H1 (cell line): ENCODE measurements at regions not wholly inside any gene's neighbourhood (a gene's known extent, or its start where the extent isn't known, plus 50 kb on each side); places are given as distances from the start of the nearest gene placed in this dataset.

Experiments
- CTCF ChIA-PET: fragments of 300-600 bp; sonication (Branson Sonifier 250); formaldehyde crosslinking; loops from one replicate; lab custom pipeline; 2021; ENCODE audit not compliant: partially characterized antibody; lab: Charles Lee
- POLR2A ChIA-PET: fragments of 300-600 bp; sonication (Branson Sonifier 250); formaldehyde crosslinking; loops from one replicate; lab custom pipeline; 2021; ENCODE audit warnings: inconsistent platforms; ENCODE audit not compliant: partially characterized antibody; lab: Charles Lee
- DNase-seq, 2 experiments: peaks; one replicate each; pipeline versions ENCODE4 v3.0.0 to v3.0.0-alpha.2; 2010 to 2022; ENCODE audit warnings: low spot score in 2 of 2, low read depth in 1 of 2, mixed read lengths in 1 of 2
- FAIRE-seq: peaks from 2 replicates; lab custom pipeline; 2011; peaks lifted over from hg19 to GRCh38; lab: Jason Lieb, UNC
- H2AFZ ChIP-seq: 2 replicates; pipeline ENCODE4 v1.8.1; 2012; ENCODE audit warnings: low read length, inconsistent platforms
- H2AK5ac ChIP-seq: 2 replicates; pipeline ENCODE4 v1.6.1; 2013; ENCODE audit warnings: low read depth, low read length
- H2BK120ac ChIP-seq: replicated peaks from 2 replicates; pipeline ENCODE3; 2013; ENCODE audit warnings: low read depth, low read length, inconsistent platforms
- H2BK12ac ChIP-seq: 2 replicates; pipeline ENCODE4 v1.6.1; 2013; ENCODE audit warnings: low read depth, low read length
- H2BK15ac ChIP-seq: 2 replicates; pipeline ENCODE4 v1.6.1; 2013; ENCODE audit warnings: low read length
- H2BK20ac ChIP-seq: 2 replicates; pipeline ENCODE4 v1.6.1; 2013; ENCODE audit warnings: low read length
- H2BK5ac ChIP-seq: 2 replicates; pipeline ENCODE4 v1.6.1; 2013; ENCODE audit warnings: low read depth, low read length
- H3K14ac ChIP-seq: 2 replicates; pipeline ENCODE4 v1.6.1; 2013; ENCODE audit warnings: inconsistent platforms; ENCODE audit not compliant: insufficient read length
- H3K18ac ChIP-seq: 2 replicates; pipeline ENCODE4 v1.6.1; 2013; ENCODE audit warnings: low read length; ENCODE audit errors: extremely low read depth
- H3K23ac ChIP-seq: 2 replicates; pipeline ENCODE4 v1.6.1; 2013; ENCODE audit warnings: inconsistent platforms; ENCODE audit not compliant: insufficient read length
- H3K23me2 ChIP-seq: 2 replicates; pipeline ENCODE4 v1.6.1; 2013; ENCODE audit warnings: low read depth, low read length
- H3K27ac ChIP-seq: 2 replicates; pipeline ENCODE4 v1.6.1; 2011; ENCODE audit warnings: low read depth, low read length, inconsistent platforms
- H3K27me3 ChIP-seq, 4 experiments: replicated peaks in 1 of 4; 1 replicate in 1 of 4; 2 replicates in 3 of 4; pipeline versions ENCODE4 v1.6.1 to v1.8.1; 2011 to 2013; ENCODE audit warnings: low read length in 3 of 4, mild to moderate bottlenecking in 3 of 4, inconsistent platforms in 2 of 4, mixed read lengths in 2 of 4, moderate library complexity in 1 of 4; ENCODE audit not compliant: control insufficient read depth in 3 of 4, insufficient read depth in 3 of 4; ENCODE audit errors: extremely low read depth in 1 of 4
- H3K36me3 ChIP-seq, 4 experiments: 2 replicates each; pipeline versions ENCODE4 v1.6.1 to v1.8.1; 2011 to 2013; ENCODE audit warnings: mild to moderate bottlenecking in 4 of 4, low read length in 3 of 4, moderate library complexity in 2 of 4, control low read depth in 1 of 4, inconsistent platforms in 1 of 4; ENCODE audit not compliant: insufficient read depth in 4 of 4, control insufficient read depth in 2 of 4
- H3K4ac ChIP-seq: replicated peaks from 2 replicates; pipeline ENCODE3; 2013; ENCODE audit warnings: low read length, low read depth, mixed read lengths, inconsistent platforms; ENCODE audit not compliant: insufficient read length
- H3K4me1 ChIP-seq, 4 experiments: replicated peaks in 1 of 4; 1 replicate in 1 of 4; 2 replicates in 3 of 4; pipeline versions ENCODE4 v1.6.1 to v1.8.1; 2011 to 2013; ENCODE audit warnings: low read length in 3 of 4, inconsistent platforms in 2 of 4, mixed read lengths in 1 of 4; ENCODE audit not compliant: insufficient read depth in 4 of 4, control insufficient read depth in 3 of 4
- H3K4me2 ChIP-seq, 2 experiments: 2 replicates each; pipeline versions ENCODE4 v1.6.1 to v1.8.1; 2011 to 2013; ENCODE audit warnings: low read depth in 2 of 2, low read length in 2 of 2, control low read depth in 1 of 2, inconsistent platforms in 1 of 2, mild to moderate bottlenecking in 1 of 2; ENCODE audit not compliant: insufficient read depth in 1 of 2
- H3K4me3 ChIP-seq, 4 experiments: fragments of 200-600, 300-600 bp in 1 of 4; sonication (generic), shearing (Covaris generic), sonication (Bioruptor Twin) in 1 of 4; 2 replicates each; pipeline versions ENCODE4 v1.5.1 to v1.8.1; 2011 to 2016; ENCODE audit warnings: low read length in 4 of 4, low read depth in 3 of 4, control low read depth in 2 of 4, inconsistent platforms in 2 of 4, mild to moderate bottlenecking in 2 of 4, mixed read lengths in 1 of 4, moderate library complexity in 1 of 4; ENCODE audit not compliant: insufficient read depth in 2 of 4; ENCODE audit errors: extremely low read depth in 1 of 4
- H3K56ac ChIP-seq: replicated peaks from 2 replicates; pipeline ENCODE3; 2013; ENCODE audit warnings: low read depth, mild to moderate bottlenecking, mixed read lengths, low read length, inconsistent platforms; ENCODE audit not compliant: insufficient read length
- H3K79me1 ChIP-seq: 2 replicates; pipeline ENCODE4 v1.6.1; 2013; ENCODE audit warnings: low read depth, low read length, control low read depth
- H3K79me2 ChIP-seq, 2 experiments: 2 replicates each; pipeline versions ENCODE4 v1.6.1 to v1.8.1; 2012 to 2013; ENCODE audit warnings: low read length in 2 of 2, mild to moderate bottlenecking in 2 of 2, inconsistent platforms in 1 of 2; ENCODE audit not compliant: insufficient read depth in 2 of 2, control insufficient read depth in 1 of 2
- H3K9ac ChIP-seq, 4 experiments: replicated peaks in 1 of 4; 1 replicate in 1 of 4; 2 replicates in 3 of 4; pipeline versions ENCODE4 v1.6.1 to v1.8.1; 2011 to 2013; ENCODE audit warnings: low read depth in 3 of 4, low read length in 3 of 4, control low read depth in 2 of 4, mild to moderate bottlenecking in 2 of 4, moderate library complexity in 2 of 4, inconsistent platforms in 1 of 4; ENCODE audit errors: extremely low read depth in 1 of 4
- H3K9me3 ChIP-seq, 2 experiments: 2 replicates each; pipeline versions ENCODE4 v1.6.1 to v1.8.1; 2012 to 2013; ENCODE audit warnings: mild to moderate bottlenecking in 2 of 2, moderate library complexity in 2 of 2, control low read depth in 1 of 2, inconsistent platforms in 1 of 2, low read depth in 1 of 2, low read length in 1 of 2, mixed read lengths in 1 of 2; ENCODE audit not compliant: insufficient read depth in 2 of 2
- H4K20me1 ChIP-seq, 2 experiments: replicated peaks in 1 of 2; 2 replicates each; pipeline versions ENCODE3 to v1.8.1; 2011 to 2013; ENCODE audit warnings: inconsistent platforms in 2 of 2, low read length in 2 of 2, mild to moderate bottlenecking in 1 of 2; ENCODE audit not compliant: insufficient read depth in 2 of 2, control insufficient read depth in 1 of 2
- H4K5ac ChIP-seq: 2 replicates; pipeline ENCODE4 v1.6.1; 2013; ENCODE audit warnings: low read length, low read depth, mixed read lengths, inconsistent platforms; ENCODE audit not compliant: insufficient read length
- H4K8ac ChIP-seq: 2 replicates; pipeline ENCODE4 v1.8.0; 2013; ENCODE audit warnings: mild to moderate bottlenecking, moderate library complexity, low read length, inconsistent platforms; ENCODE audit not compliant: insufficient read depth; ENCODE audit errors: extremely low read depth
- H4K91ac ChIP-seq: replicated peaks from 2 replicates; pipeline ENCODE3; 2013; ENCODE audit warnings: low read length, mixed read lengths, inconsistent platforms; ENCODE audit not compliant: insufficient read length
- CBX8 ChIP-seq: fragments of 300-800, 300-1000 bp; sonication (generic); IDR thresholded peaks from 2 replicates; pipeline ENCODE4 v1.7.1; 2016; ENCODE audit warnings: low read depth, low read length, borderline replicate concordance
- CTCF ChIP-seq, 3 experiments: IDR thresholded peaks; 1 replicate in 2 of 3; 2 replicates in 1 of 3; pipeline versions ENCODE4 v1.5.1 to v1.6.1; 2011; ENCODE audit warnings: low read length in 3 of 3, mild to moderate bottlenecking in 3 of 3, inconsistent platforms in 2 of 3, low read depth in 1 of 3, moderate library complexity in 1 of 3; ENCODE audit not compliant: insufficient read depth in 1 of 3; ENCODE audit errors: control extremely low read depth in 1 of 3
- RAD21 ChIP-seq, 2 experiments: IDR thresholded peaks in 1 of 2; conservative IDR thresholded peaks in 1 of 2; 2 replicates each; pipeline ENCODE4 v1.6.1; 2011; ENCODE audit warnings: low read depth in 2 of 2, low read length in 2 of 2, improper control_type of control experiment in 1 of 2, inconsistent platforms in 1 of 2, mild to moderate bottlenecking in 1 of 2, moderate library complexity in 1 of 2
- RXRA ChIP-seq: IDR thresholded peaks from 2 replicates; pipeline ENCODE4 v1.6.1; 2011; ENCODE audit warnings: low read depth, mild to moderate bottlenecking, low read length, moderate library complexity; ENCODE audit not compliant: insufficient read depth
- SIRT6 ChIP-seq: IDR thresholded peaks from one replicate; pipeline ENCODE4 v1.7.1; 2012; ENCODE audit warnings: low read length, inconsistent platforms
- TCF12 ChIP-seq: IDR thresholded peaks from 2 replicates; pipeline ENCODE4 v1.6.1; 2011; ENCODE audit warnings: low read depth, mild to moderate bottlenecking, low read length
- WGBS, 2 experiments: shearing (Covaris generic) in 1 of 2; methylation state at CpG; one replicate each; pipeline versions ENCODE4 v1.1.6 to v1.1.7; 2013 to 2015; ENCODE audit warnings: low lambda C conversion rate in 2 of 2, mixed read lengths in 2 of 2, inconsistent platforms in 1 of 2, low coverage in 1 of 2, missing lambda C conversion rate in 1 of 2; ENCODE audit not compliant: insufficient replicate concordance in 2 of 2, insufficient coverage in 1 of 2, insufficient read length in 1 of 2; ENCODE audit errors: extremely low coverage in 1 of 2, missing lambda C conversion rate in 1 of 2; 5-methylcytosine and 5-hydroxymethylcytosine counted together

GRCh38 chr12:14238221-14238792, 127.2 kb upstream of the ATF7IP start:
- H4K20me1 ChIP-seq: no peaks in the 10 kb centered on the region
- no peaks in the 10 kb centered on the region for H3K36me3 ChIP-seq
- no peak overlapping the region for H3K27ac ChIP-seq
- H2BK15ac ChIP-seq: 0 out of 2 replicates have a peak overlapping the region, but pooled peaks have one; percentile 21
- H2AK5ac ChIP-seq: no peak overlapping the region
- FAIRE-seq (peak; percentile 13), DNase-seq (no peak)
- no peak overlapping the region for H3K4me2 ChIP-seq
- H3K56ac ChIP-seq: no peak overlapping the region
- H3K4ac ChIP-seq: no peak overlapping the region
- H3K79me2 ChIP-seq: no peaks in the 10 kb centered on the region
- 70% methylated on average over 8 of the region's 8 CpGs; no CpG with 5 or more reads in 1 of the 2 experiments for WGBS, 2 experiments
- no peak overlapping the region for H4K5ac ChIP-seq
- no peak overlapping the region for H3K23ac ChIP-seq
- no peak overlapping the region for H2BK12ac ChIP-seq
- no peak overlapping the region for H4K91ac ChIP-seq
- H3K79me1 ChIP-seq: no peaks in the 10 kb centered on the region
- no peak overlapping the region for H2AFZ ChIP-seq
- no peak overlapping the region for H2BK20ac ChIP-seq
- H3K18ac ChIP-seq: no peak overlapping the region
- H3K4me3 ChIP-seq: no peak overlapping the region
- H3K9ac ChIP-seq: no peak overlapping the region
- H3K14ac ChIP-seq: no peak overlapping the region
- H2BK5ac ChIP-seq: no peak overlapping the region
- POLR2A ChIA-PET: interaction anchor here (0.8 to 3.0 kb wide), 7 partner anchors 13 to 531 kb away, joined by 3 to 17 read pairs (median 3); partner anchors contain the start of gene ATF7IP
- H3K4me1 ChIP-seq: peaks cover 2 to 12% (median 5%) of the 10 kb centered on the region in 4 experiments; a peak in 6 of 7 replicates
- H2BK120ac ChIP-seq: no peak overlapping the region
- no peaks in the 10 kb centered on the region for H3K27me3 ChIP-seq
- peaks cover 4% of the 10 kb centered on the region; the same call in 1 of the 2 replicates for H3K23me2 ChIP-seq
- CTCF ChIA-PET: interaction anchor here (0.6 to 6.9 kb wide), 56 partner anchors 9 to 525 kb away, joined by 3 to 82 read pairs (median 4); partner anchors contain the start of gene ATF7IP
- TF ChIP-seq RXRA: no peak
- no peak for TF ChIP-seq CBX8
- peak; percentile 59 to 70 for TF ChIP-seq RAD21 (IDR thresholded peaks at IDR 0.05 in 1 of 2, conservative IDR thresholded peaks at IDR 0.05 in 1 of 2; ENCODE audit: low read depth in 2 of 2, low read length in 2 of 2)
- peak in 2 of 3 experiments; percentile 33 to 42; a peak in 2 of 4 replicates for TF ChIP-seq CTCF (IDR thresholded peaks at IDR 0.05; ENCODE audit: control extremely low read depth in 1 of 3, insufficient read depth in 1 of 3, low read depth in 1 of 3, low read length in 3 of 3)
- TF ChIP-seq TCF12: no peak
- no peak for TF ChIP-seq SIRT6
- TF ChIP-seq, all 59 proteins: peak for 2
- Histone ChIP-seq H4K8ac (no peak overlapping the region), H3K9me3 (peaks cover 0 to 7% of the 10 kb centered on the region in 2 experiments; a peak in 1 of 4 replicates)
